ENCODE measurements at regions not wholly inside any gene's neighbourhood (a gene's known extent, or its start where the extent isn't known, plus 50 kb on each side); places are given as distances from the start of the nearest gene placed in this dataset.

DNA sequence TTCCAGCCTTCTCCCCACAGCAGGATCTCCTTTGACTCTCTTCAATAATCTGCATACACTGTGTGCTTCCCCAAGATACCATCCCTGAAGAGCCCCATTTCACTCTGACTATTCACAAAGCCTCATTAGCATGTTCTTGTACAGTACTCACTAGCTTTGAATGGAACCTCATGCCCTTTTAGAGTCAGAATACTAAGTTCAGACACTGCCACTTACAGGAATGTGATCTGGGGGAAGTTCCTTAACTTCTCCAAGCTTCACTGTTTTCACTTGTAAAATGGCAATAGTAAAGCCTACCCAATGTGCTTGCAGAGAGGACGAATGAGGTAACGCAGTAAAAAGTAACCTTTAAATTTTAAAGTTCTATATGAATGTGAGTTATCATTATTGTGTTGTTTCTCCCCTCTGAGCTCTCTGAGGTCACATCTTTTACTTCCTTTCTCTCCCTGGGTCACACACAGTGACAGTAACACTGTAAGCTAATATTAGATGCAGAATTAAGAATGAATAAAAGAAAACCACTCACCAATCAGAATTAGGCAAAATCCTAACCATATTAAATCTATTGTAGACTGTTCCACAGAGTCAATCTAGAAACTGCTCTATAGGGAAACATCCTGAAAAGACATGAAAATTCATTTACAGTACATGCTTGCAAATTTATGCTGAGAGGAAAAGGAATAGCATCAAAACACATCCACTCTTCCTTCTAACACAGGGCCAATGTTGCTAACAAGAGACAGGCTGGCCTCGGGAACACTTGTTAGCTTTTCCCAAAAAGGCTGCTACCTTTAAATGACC is 64.2 kb upstream of the IL6 start:
- Histone ChIP-seq H3K27me3 (replicated peaks in 1 of 4; ENCODE audit: control insufficient read depth in 3 of 4, extremely low read depth in 1 of 4, insufficient read depth in 3 of 4, low read length in 3 of 4) (no peaks in the 10 kb centered on the region), H4K20me1 (replicated peaks in 1 of 2; ENCODE audit: control insufficient read depth in 1 of 2, insufficient read depth in 2 of 2, low read length in 2 of 2) (no peaks in the 10 kb centered on the region), H3K27ac (ENCODE audit: low read depth, low read length) (no peak overlapping the region), H3K4ac (replicated peaks; ENCODE audit: insufficient read length, low read depth, low read length) (no peak overlapping the region), H3K23me2 (ENCODE audit: low read depth, low read length) (no peaks in the 10 kb centered on the region), H2AFZ (ENCODE audit: low read length) (no peak overlapping the region; the same call in 1 of the 2 replicates), H3K4me2 (ENCODE audit: insufficient read depth in 1 of 2, low read depth in 2 of 2, low read length in 2 of 2) (no peak overlapping the region), H3K4me3 (ENCODE audit: extremely low read depth in 1 of 4, insufficient read depth in 2 of 4, low read depth in 3 of 4, low read length in 4 of 4) (no peak overlapping the region), H2BK120ac (replicated peaks; ENCODE audit: low read depth, low read length) (no peak overlapping the region), H4K91ac (replicated peaks; ENCODE audit: insufficient read length, low read length) (no peak overlapping the region), H3K4me1 (replicated peaks in 1 of 4; ENCODE audit: control insufficient read depth in 3 of 4, insufficient read depth in 4 of 4, low read length in 3 of 4) (peaks cover 0 to 6% (median 4%) of the 10 kb centered on the region in 4 experiments; a peak in 4 of 7 replicates), H3K14ac (ENCODE audit: insufficient read length) (no peak overlapping the region), H3K9ac (replicated peaks in 1 of 4; ENCODE audit: extremely low read depth in 1 of 4, low read depth in 3 of 4, low read length in 3 of 4) (no peak overlapping the region), H3K36me3 (ENCODE audit: control insufficient read depth in 2 of 4, insufficient read depth in 4 of 4, low read length in 3 of 4) (no peaks in the 10 kb centered on the region), H3K18ac (ENCODE audit: extremely low read depth, low read length) (no peak overlapping the region), H2BK12ac (ENCODE audit: low read depth, low read length) (peak overlapping the region; percentile 11; the same call in 1 of the 2 replicates), H2AK5ac (ENCODE audit: low read depth, low read length) (no peak overlapping the region), H2BK20ac (ENCODE audit: low read length) (0 out of 2 replicates have a peak overlapping the region, but pooled peaks have one; percentile 34), H3K79me2 (ENCODE audit: control insufficient read depth in 1 of 2, insufficient read depth in 2 of 2, low read length in 2 of 2) (no peaks in the 10 kb centered on the region), H4K5ac (ENCODE audit: insufficient read length, low read depth, low read length) (no peak overlapping the region), H3K23ac (ENCODE audit: insufficient read length) (no peak overlapping the region), H4K8ac (ENCODE audit: extremely low read depth, insufficient read depth, low read length) (no peak overlapping the region), H3K9me3 (ENCODE audit: insufficient read depth in 2 of 2, low read depth in 1 of 2, low read length in 1 of 2) (no peaks in the 10 kb centered on the region; a peak in 1 of 4 replicates), H3K79me1 (ENCODE audit: low read depth, low read length) (no peaks in the 10 kb centered on the region), H3K56ac (replicated peaks; ENCODE audit: insufficient read length, low read depth, low read length) (no peak overlapping the region), H2BK15ac (ENCODE audit: low read length) (no peak overlapping the region), H2BK5ac (ENCODE audit: low read depth, low read length) (no peak overlapping the region)
- ChIA-PET POLR2A (ENCODE audit: partially characterized antibody) (interaction anchor here (2.0 kb wide), 1 partner anchor 76 kb away, joined by 5 read pairs; no protein-coding TSS in a partner anchor), CTCF (ENCODE audit: partially characterized antibody) (interaction anchor here (0.6 to 4.7 kb wide), 8 partner anchors 8 to 424 kb away, joined by 3 to 55 read pairs (median 10); partner anchors contain the start of gene IL6)
- WGBS, 2 experiments (ENCODE audit: extremely low coverage in 1 of 2, insufficient coverage in 1 of 2, insufficient read length in 1 of 2, insufficient replicate concordance in 2 of 2, low coverage in 1 of 2, low lambda C conversion rate in 2 of 2, missing lambda C conversion rate in 1 of 2) = 86% methylated on average over 3 of the region's 3 CpGs; no CpG with 5 or more reads in 1 of the 2 experiments
- FAIRE-seq (no peak), DNase-seq (ENCODE audit: low read depth in 1 of 2, low spot score in 2 of 2) (no peak)
- no peak for TF ChIP-seq TBP (IDR thresholded peaks at IDR 0.05; ENCODE audit: low read depth, low read length)
- no peak for TF ChIP-seq MAX (IDR thresholded peaks at IDR 0.05)
- TF ChIP-seq RBBP5 (IDR thresholded peaks at IDR 0.05; ENCODE audit: borderline replicate concordance, low read depth, low read length) = no peak
